B cell (primary cell): ENCODE measurements at regions not wholly inside any gene's neighbourhood (a gene's known extent, or its start where the extent isn't known, plus 50 kb on each side); places are given as distances from the start of the nearest gene placed in this dataset.

ENCODE experiments used
- ATAC-seq: fragments of 200-7000 bp; cut with Tn5 transposase; one replicate; pipeline ENCODE4 v1.10.0; 2021; ENCODE audit warnings: low read depth, mild to moderate bottlenecking, moderate number of reproducible peaks, moderate library complexity
- CTCF ChIA-PET: fragments of 350-600 bp; sonication (Branson Sonifier 250); formaldehyde crosslinking; loops from one replicate; lab custom pipeline; 2021; ENCODE audit warnings: antibody characterized with exemption, inconsistent platforms; lab: Charles Lee
- POLR2A ChIA-PET: fragments of 350-600 bp; sonication (Branson Sonifier 250); formaldehyde crosslinking; loops from one replicate; lab custom pipeline; 2021; ENCODE audit warnings: antibody characterized with exemption; lab: Charles Lee
- DNase-seq: peaks from one replicate; pipeline ENCODE4 v3.0.0; 2013
- H2AFZ ChIP-seq: 2 replicates; pipeline ENCODE4 v1.6.1; 2012; ENCODE audit warnings: mild to moderate bottlenecking, low read depth, low read length; ENCODE audit not compliant: insufficient read depth, poor library complexity, severe bottlenecking
- H3K27ac ChIP-seq, 2 donors: 1 replicate in 1 of 2; 2 replicates in 1 of 2; pipeline ENCODE4 v1.5.1; 2012 to 2013; ENCODE audit warnings: low read length in 2 of 2, mild to moderate bottlenecking in 2 of 2, moderate library complexity in 1 of 2
- H3K27me3 ChIP-seq, 4 experiments: fragments of 200-600 bp in 1 of 4; sonication (generic) in 1 of 4; replicated peaks in 1 of 4; 1 replicate in 2 of 4; 2 replicates in 2 of 4; pipeline versions ENCODE4 v1.6.1 to v1.7.0; 2013 to 2016; ENCODE audit warnings: low read length in 3 of 4, mild to moderate bottlenecking in 2 of 4, mixed read lengths in 1 of 4, moderate library complexity in 1 of 4; ENCODE audit not compliant: insufficient read depth in 4 of 4, control insufficient read depth in 3 of 4; ENCODE audit errors: control extremely low read depth in 1 of 4
- H3K36me3 ChIP-seq, 2 experiments: replicated peaks in 1 of 2; 1 replicate in 1 of 2; 2 replicates in 1 of 2; pipeline versions ENCODE4 v1.6.1 to v1.7.1; 2013; ENCODE audit warnings: low read length in 1 of 2; ENCODE audit not compliant: insufficient read depth in 2 of 2, control insufficient read depth in 1 of 2; ENCODE audit errors: control extremely low read depth in 1 of 2, extremely low read depth in 1 of 2
- H3K4me1 ChIP-seq, 2 donors: fragments of 200-600 bp in 1 of 2; sonication (generic) in 1 of 2; 1 replicate in 1 of 2; 2 replicates in 1 of 2; pipeline versions ENCODE4 v1.5.1 to v1.6.1; 2013 to 2017; ENCODE audit warnings: low read length in 2 of 2; ENCODE audit not compliant: control insufficient read depth in 2 of 2, insufficient read depth in 2 of 2
- H3K4me2 ChIP-seq: replicated peaks from 2 replicates; pipeline ENCODE3; 2012; ENCODE audit warnings: mild to moderate bottlenecking, low read depth, low read length; ENCODE audit not compliant: poor library complexity, severe bottlenecking
- H3K4me3 ChIP-seq, 5 experiments: fragments of 200-600 bp in 1 of 5; sonication (generic) in 1 of 5; 1 replicate in 3 of 5; 2 replicates in 2 of 5; pipeline versions ENCODE4 v1.5.1 to v1.7.0; 2011 to 2016; ENCODE audit warnings: low read length in 4 of 5, mild to moderate bottlenecking in 4 of 5, low read depth in 2 of 5, control low read depth in 1 of 5, moderate library complexity in 1 of 5; ENCODE audit not compliant: insufficient read depth in 1 of 5; ENCODE audit errors: control extremely low read depth in 1 of 5, extremely low read depth in 1 of 5
- H3K79me2 ChIP-seq: fragments of 200-600 bp; sonication (generic); one replicate; pipeline ENCODE4 v1.6.0; 2016; ENCODE audit warnings: low read length; ENCODE audit not compliant: control insufficient read depth, insufficient read depth
- H3K9ac ChIP-seq: fragments of 200-600 bp; sonication (generic); 2 replicates; pipeline ENCODE4 v1.6.1; 2017; ENCODE audit warnings: mild to moderate bottlenecking, low read length, moderate library complexity
- H3K9me3 ChIP-seq, 3 donors: one replicate each; pipeline versions ENCODE4 v1.6.1 to v1.7.1; 2013; ENCODE audit warnings: low read length in 2 of 3; ENCODE audit not compliant: control insufficient read depth in 2 of 3, insufficient read depth in 1 of 3; ENCODE audit errors: control extremely low read depth in 1 of 3
- H4K20me1 ChIP-seq: 2 replicates; pipeline ENCODE4 v1.6.0; 2012; ENCODE audit warnings: mild to moderate bottlenecking, low read length; ENCODE audit not compliant: insufficient read depth, control insufficient read depth, poor library complexity, severe bottlenecking
- H3K27ac Mint-ChIP-seq: one replicate; pipeline ENCODE4 v1.8.0; 2021; ENCODE audit warnings: mixed read lengths
- H3K27me3 Mint-ChIP-seq: one replicate; pipeline ENCODE4 v1.8.0; 2021; ENCODE audit warnings: mixed read lengths
- H3K4me1 Mint-ChIP-seq: one replicate; pipeline ENCODE4 v1.8.0; 2021; ENCODE audit warnings: mixed read lengths
- H3K4me3 Mint-ChIP-seq: one replicate; pipeline ENCODE4 v1.8.0; 2021; ENCODE audit warnings: mixed read lengths
- H3K9me3 Mint-ChIP-seq: one replicate; pipeline ENCODE4 v1.8.0; 2022; ENCODE audit warnings: mixed read lengths; ENCODE audit not compliant: insufficient read depth
- EZH2 ChIP-seq: IDR thresholded peaks from 2 replicates; pipeline ENCODE4 v1.6.1; 2012; ENCODE audit warnings: borderline replicate concordance, low read depth, mild to moderate bottlenecking, moderate library complexity, low read length; ENCODE audit not compliant: insufficient read depth, poor library complexity, severe bottlenecking
- WGBS: methylation state at CpG from one replicate; pipeline ENCODE4 v1.1.5; 2013; ENCODE audit warnings: missing lambda C conversion rate; ENCODE audit not compliant: insufficient coverage; 5-methylcytosine and 5-hydroxymethylcytosine counted together
- intact Hi-C: fragments of 100-400 bp; cut with micrococcal nuclease; formaldehyde crosslinking; loops from one replicate; pipeline ENCODE4 v1.10.0; 2022
- TF ChIP-seq, protein P1 (sequence below): fragments of 200-600 bp; IDR thresholded peaks from one replicate; pipeline ENCODE4 v1.8.0; 2022; ENCODE audit warnings: antibody characterized with exemption, mild to moderate bottlenecking

DNA sequence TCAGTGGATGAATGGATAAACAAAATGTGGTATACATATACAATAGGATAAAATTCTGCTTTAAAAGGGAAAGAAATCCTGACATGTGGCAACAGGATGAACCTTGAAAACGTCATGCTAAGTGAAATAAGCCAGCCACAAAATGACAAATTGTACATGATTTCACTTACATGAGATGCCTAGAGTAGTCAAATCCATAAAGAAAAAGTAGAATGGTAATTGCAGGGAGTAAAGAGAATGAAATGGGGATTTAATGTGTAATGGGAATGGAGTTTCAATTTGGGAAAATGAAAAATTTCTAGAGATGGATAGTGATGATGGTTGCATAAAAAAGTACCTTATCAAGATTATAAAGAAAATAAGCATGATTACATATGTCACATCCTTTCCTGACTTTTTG lies 1489.2 kb upstream of the C9orf72 start:
- Histone ChIP-seq H3K27ac (no peak overlapping the region), H3K4me1 (no peaks in the 10 kb centered on the region), H3K4me3 (no peak overlapping the region), H3K9ac (no peak overlapping the region), H2AFZ (no peak overlapping the region), H3K4me2 (no peak overlapping the region), H3K79me2 (no peaks in the 10 kb centered on the region), H3K9me3 (no peaks in the 10 kb centered on the region), H3K36me3 (no peaks in the 10 kb centered on the region), H4K20me1 (no peaks in the 10 kb centered on the region), H3K27me3 (no peaks in the 10 kb centered on the region)
- ChIA-PET POLR2A (no interaction called here), CTCF (no interaction called here)
- no peaks in the 10 kb centered on the region for H3K27me3 Mint-ChIP-seq
- DNase-seq = no peak
- TF ChIP-seq EZH2 = no peak
- TF ChIP-seq, protein P1, sequence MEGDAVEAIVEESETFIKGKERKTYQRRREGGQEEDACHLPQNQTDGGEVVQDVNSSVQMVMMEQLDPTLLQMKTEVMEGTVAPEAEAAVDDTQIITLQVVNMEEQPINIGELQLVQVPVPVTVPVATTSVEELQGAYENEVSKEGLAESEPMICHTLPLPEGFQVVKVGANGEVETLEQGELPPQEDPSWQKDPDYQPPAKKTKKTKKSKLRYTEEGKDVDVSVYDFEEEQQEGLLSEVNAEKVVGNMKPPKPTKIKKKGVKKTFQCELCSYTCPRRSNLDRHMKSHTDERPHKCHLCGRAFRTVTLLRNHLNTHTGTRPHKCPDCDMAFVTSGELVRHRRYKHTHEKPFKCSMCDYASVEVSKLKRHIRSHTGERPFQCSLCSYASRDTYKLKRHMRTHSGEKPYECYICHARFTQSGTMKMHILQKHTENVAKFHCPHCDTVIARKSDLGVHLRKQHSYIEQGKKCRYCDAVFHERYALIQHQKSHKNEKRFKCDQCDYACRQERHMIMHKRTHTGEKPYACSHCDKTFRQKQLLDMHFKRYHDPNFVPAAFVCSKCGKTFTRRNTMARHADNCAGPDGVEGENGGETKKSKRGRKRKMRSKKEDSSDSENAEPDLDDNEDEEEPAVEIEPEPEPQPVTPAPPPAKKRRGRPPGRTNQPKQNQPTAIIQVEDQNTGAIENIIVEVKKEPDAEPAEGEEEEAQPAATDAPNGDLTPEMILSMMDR = no peak
- no CpG with 5 or more reads among the region's 1 CpG for WGBS
- H3K27ac Mint-ChIP-seq = no peak overlapping the region
- no peaks in the 10 kb centered on the region for H3K9me3 Mint-ChIP-seq
- H3K4me1 Mint-ChIP-seq = no peaks in the 10 kb centered on the region
- no peak for ATAC-seq
- H3K4me3 Mint-ChIP-seq = no peak overlapping the region
- intact Hi-C loops = no loop called here

DNA sequence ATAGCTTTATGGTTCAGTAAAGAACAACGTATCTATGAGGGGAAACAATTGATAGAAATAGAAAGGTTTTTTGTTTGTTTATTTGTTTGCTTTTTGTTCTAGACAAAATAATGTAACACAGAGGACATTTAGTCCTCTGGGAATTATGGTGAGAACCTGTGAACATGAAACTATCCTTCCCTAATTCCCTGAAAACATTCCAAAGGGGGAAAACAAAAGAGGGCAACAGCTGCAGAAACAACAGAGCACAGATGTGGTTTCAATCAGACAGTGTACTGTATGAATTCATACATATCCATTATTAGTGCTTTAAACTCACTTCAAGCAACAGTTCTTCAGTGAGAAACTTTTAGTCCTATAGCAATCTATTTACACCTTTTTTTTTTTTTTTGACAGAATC lies 1489.8 kb upstream of the C9orf72 start:
- H3K27me3 ChIP-seq = no peaks in the 10 kb centered on the region
- no peaks in the 10 kb centered on the region for H3K9me3 Mint-ChIP-seq
- DNase-seq = no peak
- no peak overlapping the region for H2AFZ ChIP-seq
- H3K9me3 ChIP-seq = no peaks in the 10 kb centered on the region
- no peak overlapping the region for H3K4me3 Mint-ChIP-seq
- H3K79me2 ChIP-seq = no peaks in the 10 kb centered on the region
- POLR2A ChIA-PET = no interaction called here
- no peaks in the 10 kb centered on the region for H3K36me3 ChIP-seq
- no peaks in the 10 kb centered on the region for H4K20me1 ChIP-seq
- no CpG with 5 or more reads among the region's 1 CpG for WGBS
- no peaks in the 10 kb centered on the region for H3K27me3 Mint-ChIP-seq
- H3K4me2 ChIP-seq = no peak overlapping the region
- intact Hi-C loops = no loop called here
- H3K27ac ChIP-seq = no peak overlapping the region
- no peak overlapping the region for H3K9ac ChIP-seq
- no peak overlapping the region for H3K27ac Mint-ChIP-seq
- H3K4me1 Mint-ChIP-seq = no peaks in the 10 kb centered on the region
- no peak overlapping the region for H3K4me3 ChIP-seq
- no peak for TF ChIP-seq EZH2
- TF ChIP-seq, protein P1 = no peak
- no peak for ATAC-seq
- H3K4me1 ChIP-seq = no peaks in the 10 kb centered on the region
- CTCF ChIA-PET = no interaction called here
